ENCODE measurements at regions not wholly inside any gene's neighbourhood (a gene's known extent, or its start where the extent isn't known, plus 50 kb on each side); places are given as distances from the start of the nearest gene placed in this dataset.

- no peak for TF ChIP-seq EZH2 (IDR thresholded peaks at IDR 0.05; ENCODE audit: insufficient read depth, poor library complexity, severe bottlenecking)
- no peak for TF ChIP-seq EZH2phosphoT487 (IDR thresholded peaks at IDR 0.05; ENCODE audit: insufficient read depth, low read depth)
Measured at GRCh38 chr1:73644198-73644597, 553.8 kb downstream of the LRRIQ3 start.
